IMR-90 (cell line): ENCODE measurements at regions not wholly inside any gene's neighbourhood (a gene's known extent, or its start where the extent isn't known, plus 50 kb on each side); places are given as distances from the start of the nearest gene placed in this dataset.

Experiments used
- CTCF ChIP-seq: conservative IDR thresholded peaks from 2 replicates; pipeline ENCODE4 v1.5.1; 2012; ENCODE audit warnings: mild to moderate bottlenecking, low read depth, low read length, improper control_type of control experiment
- ELK1 ChIP-seq: fragments of 150-350 bp; IDR thresholded peaks from 2 replicates; pipeline ENCODE4 v1.6.1; 2016; ENCODE audit warnings: low read depth, mild to moderate bottlenecking, low read length, moderate library complexity, borderline replicate concordance
- FOS ChIP-seq: fragments of 150-350 bp; IDR thresholded peaks from 2 replicates; pipeline ENCODE4 v1.6.1; 2016; ENCODE audit warnings: low read depth, low read length
- MAFK ChIP-seq: IDR thresholded peaks from 2 replicates; pipeline ENCODE4 v1.6.1; 2012; ENCODE audit warnings: low read depth, low read length, improper control_type of control experiment
- MXI1 ChIP-seq: IDR thresholded peaks from 2 replicates; pipeline ENCODE4 v1.6.1; 2012; ENCODE audit warnings: low read depth, mild to moderate bottlenecking, low read length, moderate library complexity, borderline replicate concordance
- NFE2L2 ChIP-seq: fragments of 150-350 bp; IDR thresholded peaks from 2 replicates; pipeline ENCODE4 v1.6.1; 2016; ENCODE audit warnings: low read depth, mild to moderate bottlenecking, low read length
- POLR2A ChIP-seq: IDR thresholded peaks from 2 replicates; pipeline ENCODE4 v1.6.1; 2012; ENCODE audit warnings: mild to moderate bottlenecking, low read depth, low read length
- RCOR1 ChIP-seq: IDR thresholded peaks from 2 replicates; pipeline ENCODE4 v1.6.1; 2012; ENCODE audit warnings: mild to moderate bottlenecking, low read length, improper control_type of control experiment; ENCODE audit not compliant: insufficient replicate concordance

GRCh38 chr4:153060196-153060595 is 124.1 kb downstream of the FHDC1 start:
- no peak for TF ChIP-seq CTCF
- no peak for TF ChIP-seq MAFK
- TF ChIP-seq RCOR1, result no peak
- no peak for TF ChIP-seq FOS
- no peak for TF ChIP-seq NFE2L2
- TF ChIP-seq MXI1, result no peak
- TF ChIP-seq ELK1, result no peak
- TF ChIP-seq POLR2A, result no peak
